ENCODE measurements at regions not wholly inside any gene's neighbourhood (a gene's known extent, or its start where the extent isn't known, plus 50 kb on each side); places are given as distances from the start of the nearest gene placed in this dataset.

DNA sequence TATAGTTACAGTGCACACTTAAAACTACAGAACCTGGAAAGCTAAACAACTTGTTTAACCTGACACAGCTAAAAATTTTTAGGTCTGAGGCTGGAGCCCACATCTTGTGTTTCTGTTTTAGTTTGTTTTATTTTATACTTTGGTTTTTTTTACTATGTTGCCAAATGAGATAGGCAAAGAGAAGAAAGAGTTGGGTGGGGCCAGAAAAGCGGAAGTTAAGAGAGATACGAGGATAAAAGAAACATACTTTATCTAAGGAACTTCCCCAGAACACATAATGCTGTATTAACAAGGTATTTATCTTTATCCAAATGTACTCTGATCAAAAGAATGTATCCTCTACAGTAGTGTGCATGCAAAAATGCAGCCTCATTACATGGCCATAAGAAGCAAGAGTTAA is 1145.7 kb downstream of the EPHA3 start:
- no peak for DNase-seq
- no peaks in the 10 kb centered on the region for H3K36me3 Mint-ChIP-seq (ENCODE audit: low read depth)
- H3K4me1 Mint-ChIP-seq, result no peaks in the 10 kb centered on the region
- TF ChIP-seq, protein P1, sequence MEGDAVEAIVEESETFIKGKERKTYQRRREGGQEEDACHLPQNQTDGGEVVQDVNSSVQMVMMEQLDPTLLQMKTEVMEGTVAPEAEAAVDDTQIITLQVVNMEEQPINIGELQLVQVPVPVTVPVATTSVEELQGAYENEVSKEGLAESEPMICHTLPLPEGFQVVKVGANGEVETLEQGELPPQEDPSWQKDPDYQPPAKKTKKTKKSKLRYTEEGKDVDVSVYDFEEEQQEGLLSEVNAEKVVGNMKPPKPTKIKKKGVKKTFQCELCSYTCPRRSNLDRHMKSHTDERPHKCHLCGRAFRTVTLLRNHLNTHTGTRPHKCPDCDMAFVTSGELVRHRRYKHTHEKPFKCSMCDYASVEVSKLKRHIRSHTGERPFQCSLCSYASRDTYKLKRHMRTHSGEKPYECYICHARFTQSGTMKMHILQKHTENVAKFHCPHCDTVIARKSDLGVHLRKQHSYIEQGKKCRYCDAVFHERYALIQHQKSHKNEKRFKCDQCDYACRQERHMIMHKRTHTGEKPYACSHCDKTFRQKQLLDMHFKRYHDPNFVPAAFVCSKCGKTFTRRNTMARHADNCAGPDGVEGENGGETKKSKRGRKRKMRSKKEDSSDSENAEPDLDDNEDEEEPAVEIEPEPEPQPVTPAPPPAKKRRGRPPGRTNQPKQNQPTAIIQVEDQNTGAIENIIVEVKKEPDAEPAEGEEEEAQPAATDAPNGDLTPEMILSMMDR (IDR thresholded peaks at IDR 0.05), result no peak
- no peaks in the 10 kb centered on the region for H3K27me3 Mint-ChIP-seq (ENCODE audit: low read depth, poor library complexity)
- peaks cover 20% of the 10 kb centered on the region for H3K9me3 Mint-ChIP-seq
- no peak overlapping the region for H3K27ac Mint-ChIP-seq
- H3K4me3 Mint-ChIP-seq, result no peak overlapping the region

DNA sequence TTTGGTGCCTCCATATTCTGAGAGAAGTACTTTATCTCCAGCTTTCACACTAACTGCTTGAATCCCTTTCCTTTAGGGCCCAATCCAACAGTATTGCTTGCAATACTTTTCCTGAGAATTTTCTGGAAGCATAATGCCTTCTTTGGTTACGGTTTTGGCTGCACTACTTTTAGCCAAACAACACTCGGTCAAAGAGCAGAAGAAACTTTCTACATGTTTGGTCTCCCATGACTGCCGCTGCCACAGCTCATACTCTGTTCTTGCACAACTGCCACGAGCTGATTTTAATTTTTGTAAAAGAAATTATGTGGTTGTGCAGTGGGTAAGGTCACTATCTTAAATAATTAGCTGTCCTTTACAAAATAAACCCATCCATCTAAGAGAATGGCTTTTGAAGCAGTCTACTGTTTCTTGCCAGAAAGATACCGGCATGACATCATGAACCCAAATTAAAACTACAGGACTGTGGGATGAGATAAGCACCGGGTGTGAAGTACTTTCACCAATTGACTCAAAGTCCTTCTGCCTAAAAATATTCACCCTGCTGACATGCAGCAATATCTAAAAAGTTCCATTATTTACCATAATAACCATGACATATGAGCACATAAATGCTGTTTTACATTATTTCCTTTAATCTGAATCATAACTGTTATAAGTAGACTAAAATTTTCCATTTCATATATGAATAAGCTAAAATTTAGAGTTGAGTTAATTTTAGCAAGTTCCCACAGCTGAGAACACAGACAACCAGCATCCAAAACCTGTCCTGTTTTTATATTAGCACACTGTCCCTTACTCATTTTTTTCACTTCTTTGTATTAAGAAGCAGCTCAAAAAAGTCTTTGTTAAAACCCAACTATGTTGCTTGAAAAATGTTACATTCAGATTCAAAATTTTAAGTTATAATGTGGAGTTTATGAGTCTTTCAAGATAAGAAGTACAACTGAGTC is 1154.3 kb downstream of the EPHA3 start:
- Mint-ChIP-seq H3K27me3 (ENCODE audit: low read depth, poor library complexity) (peaks cover 4% of the 10 kb centered on the region), H3K4me1 (no peaks in the 10 kb centered on the region), H3K4me3 (no peak overlapping the region), H3K9me3 (peaks cover 58% of the 10 kb centered on the region), H3K27ac (no peak overlapping the region), H3K36me3 (ENCODE audit: low read depth) (no peaks in the 10 kb centered on the region)
- TF ChIP-seq, protein P1 (IDR thresholded peaks at IDR 0.05), result no peak
- DNase-seq, result no peak

All from nephron progenitor cell (in vitro differentiated cells).